C4-2B (cell line): ENCODE measurements at regions not wholly inside any gene's neighbourhood (a gene's known extent, or its start where the extent isn't known, plus 50 kb on each side); places are given as distances from the start of the nearest gene placed in this dataset.
"Not testable (repeated sequence)": the region's sequence is repeated elsewhere in the genome, so short reads cannot be mapped to it uniquely, and the experiment has no call there.

Experiments used
- H3K27ac ChIP-seq: fragments of 450-650 bp; 2 replicates; pipeline ENCODE4 v1.5.1; 2017
- ZFX ChIP-seq: fragments of 450-650 bp; IDR thresholded peaks from 2 replicates; pipeline ENCODE4 v1.6.1; 2017
- TF ChIP-seq, protein P1 (sequence below): fragments of 450-650 bp; conservative IDR thresholded peaks from 2 replicates; pipeline ENCODE4 v1.5.1; 2017; ENCODE audit warnings: mild to moderate bottlenecking

- TF ChIP-seq ZFX: no peak
- TF ChIP-seq, protein P1, sequence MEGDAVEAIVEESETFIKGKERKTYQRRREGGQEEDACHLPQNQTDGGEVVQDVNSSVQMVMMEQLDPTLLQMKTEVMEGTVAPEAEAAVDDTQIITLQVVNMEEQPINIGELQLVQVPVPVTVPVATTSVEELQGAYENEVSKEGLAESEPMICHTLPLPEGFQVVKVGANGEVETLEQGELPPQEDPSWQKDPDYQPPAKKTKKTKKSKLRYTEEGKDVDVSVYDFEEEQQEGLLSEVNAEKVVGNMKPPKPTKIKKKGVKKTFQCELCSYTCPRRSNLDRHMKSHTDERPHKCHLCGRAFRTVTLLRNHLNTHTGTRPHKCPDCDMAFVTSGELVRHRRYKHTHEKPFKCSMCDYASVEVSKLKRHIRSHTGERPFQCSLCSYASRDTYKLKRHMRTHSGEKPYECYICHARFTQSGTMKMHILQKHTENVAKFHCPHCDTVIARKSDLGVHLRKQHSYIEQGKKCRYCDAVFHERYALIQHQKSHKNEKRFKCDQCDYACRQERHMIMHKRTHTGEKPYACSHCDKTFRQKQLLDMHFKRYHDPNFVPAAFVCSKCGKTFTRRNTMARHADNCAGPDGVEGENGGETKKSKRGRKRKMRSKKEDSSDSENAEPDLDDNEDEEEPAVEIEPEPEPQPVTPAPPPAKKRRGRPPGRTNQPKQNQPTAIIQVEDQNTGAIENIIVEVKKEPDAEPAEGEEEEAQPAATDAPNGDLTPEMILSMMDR: no peak
- no peak overlapping the region for H3K27ac ChIP-seq
Measured at GRCh38 chr9:61668846-61669245, 479.0 kb downstream of the SPATA31A7 start.

DNA sequence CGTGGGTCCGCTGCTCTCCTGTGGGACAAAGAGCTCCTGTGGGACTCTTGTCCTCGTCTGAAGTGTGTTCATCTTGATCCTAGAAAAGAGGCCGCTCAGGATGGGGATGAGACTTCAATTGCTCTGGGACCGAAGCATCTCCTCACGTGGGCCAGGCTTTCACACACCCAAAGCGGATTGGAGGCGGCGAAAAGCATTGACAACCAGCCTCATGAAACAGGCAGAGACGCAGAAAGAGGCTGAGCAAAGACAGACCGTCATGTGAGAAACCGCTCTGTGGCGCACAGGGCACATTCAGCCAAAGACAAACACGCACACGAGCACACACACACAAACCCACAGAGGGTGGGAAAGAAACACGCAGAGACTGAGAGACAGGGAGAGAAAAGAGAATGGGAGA lies 479.5 kb downstream of the SPATA31A7 start:
- TF ChIP-seq, protein P1: no peak
- H3K27ac ChIP-seq: no peak overlapping the region

DNA sequence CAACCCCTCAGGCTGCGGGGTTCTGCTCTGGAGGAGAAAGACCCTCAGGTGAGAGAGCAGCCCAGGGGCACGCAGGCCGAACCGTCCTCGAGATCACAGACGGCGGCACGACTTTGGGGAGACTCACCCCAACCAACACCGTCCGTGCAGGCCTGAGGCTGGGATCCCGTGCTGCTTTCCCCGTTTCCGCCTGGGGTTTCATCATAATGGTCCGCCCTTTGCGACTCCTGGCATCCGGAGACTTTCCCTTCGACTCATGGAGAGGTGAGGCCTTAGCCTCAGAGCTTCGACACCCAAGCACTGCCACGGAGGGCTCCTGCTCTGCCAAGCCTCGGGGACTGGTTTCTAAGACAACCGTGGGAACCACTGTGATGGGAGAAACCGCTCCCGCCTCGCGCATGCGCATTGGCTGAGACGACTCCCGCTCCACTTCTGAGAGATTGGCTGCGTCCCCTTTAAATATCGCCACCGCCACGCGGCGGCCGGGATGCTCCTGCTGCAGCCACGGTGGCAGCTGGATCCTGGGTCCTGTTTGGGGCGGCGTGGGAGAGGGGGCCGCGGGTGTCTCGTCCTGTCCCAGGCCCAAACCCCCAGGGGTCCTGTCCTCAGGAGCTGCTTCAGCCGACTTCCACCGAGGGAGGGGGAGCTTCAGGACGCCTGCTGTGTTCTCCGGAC lies 480.1 kb downstream of the SPATA31A7 start:
- H3K27ac ChIP-seq: peak overlapping the region; percentile 18; the same call in 1 of the 2 replicates

- TF ChIP-seq, protein P1: no peak
- TF ChIP-seq ZFX: no peak
- H3K27ac ChIP-seq: peak overlapping the region; percentile 18; the same call in 1 of the 2 replicates
Measured at GRCh38 chr9:61670616-61671015, 480.8 kb downstream of the SPATA31A7 start.

DNA sequence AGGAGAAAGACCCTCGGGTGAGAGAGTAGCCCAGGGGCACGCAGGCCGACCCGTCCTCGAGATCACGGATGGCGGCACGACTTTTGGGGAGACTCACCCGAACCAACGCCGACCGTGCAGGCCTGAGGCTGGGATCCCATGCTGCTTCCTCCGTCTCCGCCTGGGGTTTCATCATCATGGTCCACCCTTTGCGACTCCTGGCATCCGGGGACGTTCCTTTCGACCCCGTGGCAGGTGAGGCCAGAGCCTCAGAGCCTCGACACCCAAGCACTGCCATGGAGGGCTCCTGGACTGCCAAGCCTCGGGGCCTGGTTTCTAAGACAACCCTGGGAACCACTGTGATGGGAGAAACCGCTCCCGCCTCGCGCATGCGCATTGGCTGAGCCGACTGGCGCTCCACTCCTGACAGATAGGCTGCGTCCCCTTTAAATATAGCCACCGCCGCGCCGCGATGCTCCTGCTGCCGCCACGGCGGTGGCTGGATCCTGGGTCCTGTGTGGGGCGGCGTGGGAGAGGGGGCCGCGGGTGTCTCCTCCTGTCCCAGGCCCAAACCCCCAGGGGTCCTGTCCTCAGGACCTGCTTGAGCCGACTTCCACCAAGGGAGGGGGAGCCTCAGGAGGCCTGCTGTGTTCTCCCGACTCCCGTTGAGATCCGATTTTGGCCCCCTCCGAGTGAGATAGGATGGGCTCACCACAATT lies 481.6 kb downstream of the SPATA31A7 start:
- no peak for TF ChIP-seq ZFX
- TF ChIP-seq, protein P1: no peak
- peak overlapping the region; percentile 4; the same call in 1 of the 2 replicates for H3K27ac ChIP-seq

DNA sequence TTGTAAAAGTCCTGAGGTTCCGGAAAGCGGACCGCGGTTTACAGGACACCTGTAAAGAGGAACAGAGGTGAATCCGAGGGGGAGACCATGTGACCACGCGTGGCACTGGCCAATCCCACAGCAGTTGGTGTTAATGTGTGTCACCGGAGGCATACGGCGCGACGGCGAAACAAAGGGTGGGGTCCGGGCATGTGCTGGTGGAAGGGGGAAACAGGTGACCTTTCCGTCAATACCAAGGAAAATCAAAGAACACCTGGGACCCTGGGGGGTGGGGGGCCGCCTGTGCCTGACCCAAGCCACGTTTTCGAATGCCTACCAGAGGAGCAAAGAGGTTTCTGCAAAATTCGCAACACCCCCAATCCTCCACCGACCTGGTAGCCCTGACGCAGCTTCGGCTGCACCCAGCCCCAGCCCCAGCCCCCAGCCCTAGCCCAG lies 482.3 kb downstream of the SPATA31A7 start:
- H3K27ac ChIP-seq: not testable (repeated sequence)

- not testable (repeated sequence) for H3K27ac ChIP-seq
Measured at GRCh38 chr9:61672645-61673167, 482.9 kb downstream of the SPATA31A7 start.

- no peak for TF ChIP-seq ZFX
- H3K27ac ChIP-seq: no peak overlapping the region
Measured at GRCh38 chr9:61673247-61673646, 483.4 kb downstream of the SPATA31A7 start.

DNA sequence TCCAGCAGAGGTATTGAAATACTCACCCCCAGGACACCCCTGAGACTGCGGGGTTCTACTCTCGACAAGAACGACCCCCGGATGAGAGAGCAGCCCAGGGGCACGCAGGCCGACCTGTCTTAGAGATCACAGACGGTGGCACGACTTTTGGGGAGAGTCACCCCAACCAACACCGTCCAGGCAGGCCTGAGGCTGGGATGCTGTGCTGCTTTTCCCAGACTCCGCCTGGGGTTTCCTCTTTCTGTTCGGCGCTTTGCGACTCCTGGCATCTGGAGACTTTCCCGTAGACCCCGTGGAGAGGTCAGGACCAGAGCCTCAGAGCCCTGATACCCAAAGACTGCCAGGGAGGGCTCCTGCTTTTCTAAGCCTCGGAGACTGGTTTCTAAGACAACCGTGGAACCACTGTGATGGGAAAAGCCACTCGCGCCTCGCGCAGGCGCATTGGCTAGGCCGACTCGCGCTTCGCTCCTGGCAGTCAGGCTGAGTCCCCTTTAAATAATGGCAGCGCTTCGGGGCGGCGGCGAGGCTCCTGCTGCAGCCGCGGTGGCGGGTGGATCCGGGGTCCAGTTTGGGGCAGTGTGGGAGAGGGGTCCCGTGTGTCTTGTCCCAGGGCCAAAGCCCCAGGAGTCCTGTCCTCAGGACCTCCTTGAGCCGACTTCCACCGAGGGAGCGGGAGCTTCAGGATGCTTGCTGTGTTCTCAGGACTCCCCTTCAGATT lies 484.0 kb downstream of the SPATA31A7 start:
- no peak for TF ChIP-seq ZFX
- TF ChIP-seq, protein P1: no peak
- no peak overlapping the region for H3K27ac ChIP-seq
